OCI-LY3 (cell line): ENCODE measurements at regions not wholly inside any gene's neighbourhood (a gene's known extent, or its start where the extent isn't known, plus 50 kb on each side); places are given as distances from the start of the nearest gene placed in this dataset.

ENCODE experiments used
- H2AFZ ChIP-seq: fragments of 200-600, 300-600 bp; shearing (Covaris generic); 2 replicates; pipeline ENCODE4 v1.6.0; 2014; ENCODE audit warnings: antibody characterized with exemption, low read depth, low read length
- H3K27ac ChIP-seq: fragments of 200-600, 300-600 bp; sonication (generic); 2 replicates; pipeline ENCODE4 v1.5.1; 2014; ENCODE audit warnings: mild to moderate bottlenecking, low read length, moderate library complexity, mixed read lengths
- H3K27me3 ChIP-seq: fragments of 200-600, 300-600 bp; sonication (generic); 2 replicates; pipeline ENCODE4 v1.6.1; 2014; ENCODE audit warnings: low read depth, low read length, mixed read lengths
- H3K36me3 ChIP-seq: fragments of 200-600, 300-600 bp; sonication (generic); replicated peaks from 2 replicates; pipeline ENCODE3; 2014; ENCODE audit warnings: low read depth, low read length, mixed read lengths
- H3K4me1 ChIP-seq: fragments of 300-600, 200-600 bp; sonication (generic); 2 replicates; pipeline ENCODE4 v1.6.1; 2014; ENCODE audit warnings: low read length, mixed read lengths
- H3K4me2 ChIP-seq: fragments of 200-600, 300-600 bp; sonication (generic); 2 replicates; pipeline ENCODE4 v1.6.1; 2014; ENCODE audit warnings: low read length, mixed read lengths
- H3K4me3 ChIP-seq: fragments of 300-600, 200-600 bp; sonication (generic); 2 replicates; pipeline ENCODE4 v1.5.1; 2014; ENCODE audit warnings: antibody characterized with exemption, mild to moderate bottlenecking, low read length, moderate library complexity
- H3K79me2 ChIP-seq: fragments of 300-600, 200-600 bp; shearing (Covaris generic); 2 replicates; pipeline ENCODE4 v1.6.1; 2014; ENCODE audit warnings: mild to moderate bottlenecking, low read length, mixed read lengths
- H3K9ac ChIP-seq: fragments of 300-600, 200-600 bp; shearing (Covaris generic); 2 replicates; pipeline ENCODE4 v1.6.0; 2014; ENCODE audit warnings: mild to moderate bottlenecking, low read length, moderate library complexity
- H3K9me3 ChIP-seq: fragments of 200-600, 300-600 bp; shearing (Covaris generic); 2 replicates; pipeline ENCODE4 v1.6.1; 2014; ENCODE audit warnings: low read length, mixed read lengths; ENCODE audit not compliant: insufficient read depth
- H4K20me1 ChIP-seq: fragments of 200-600, 300-600 bp; sonication (generic); 2 replicates; pipeline ENCODE4 v1.6.1; 2016; ENCODE audit warnings: low read length, mixed read lengths; ENCODE audit not compliant: insufficient read depth
- EZH2phosphoT487 ChIP-seq: fragments of 200-600 bp; shearing (Covaris generic); IDR thresholded peaks from 2 replicates; pipeline ENCODE4 v1.6.1; 2018; ENCODE audit warnings: antibody characterized with exemption, mixed run types, low read depth
- TF ChIP-seq, protein P1 (sequence below): fragments of 200-600, 300-600 bp; sonication (generic); IDR thresholded peaks from 2 replicates; pipeline ENCODE4 v1.5.1; 2014; ENCODE audit warnings: antibody characterized with exemption, low read length, low read depth

DNA sequence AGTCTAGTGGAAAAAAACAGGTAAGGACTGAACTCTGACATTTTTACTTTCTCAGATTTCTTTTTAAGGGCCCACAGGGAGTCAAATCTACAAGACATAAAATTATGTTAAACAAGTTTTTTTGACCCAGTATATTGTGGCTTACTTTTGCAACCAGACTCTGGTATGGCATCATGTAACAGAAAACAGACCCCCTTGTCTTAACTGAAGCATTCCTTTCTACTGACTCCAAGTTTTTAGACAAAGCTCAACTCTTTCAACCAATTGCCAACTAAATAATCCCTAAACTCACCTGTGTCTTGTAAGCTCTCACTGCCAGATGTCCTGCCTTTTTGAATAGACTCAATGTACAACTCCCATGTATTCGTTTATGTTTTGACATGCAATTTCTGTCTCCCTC lies 64.3 kb downstream of the FASLG start:
- no peaks in the 10 kb centered on the region for H3K79me2 ChIP-seq
- H2AFZ ChIP-seq: no peak overlapping the region
- no peak overlapping the region for H3K9ac ChIP-seq
- H3K27ac ChIP-seq: no peak overlapping the region
- no peak overlapping the region for H3K4me3 ChIP-seq
- TF ChIP-seq, protein P1, sequence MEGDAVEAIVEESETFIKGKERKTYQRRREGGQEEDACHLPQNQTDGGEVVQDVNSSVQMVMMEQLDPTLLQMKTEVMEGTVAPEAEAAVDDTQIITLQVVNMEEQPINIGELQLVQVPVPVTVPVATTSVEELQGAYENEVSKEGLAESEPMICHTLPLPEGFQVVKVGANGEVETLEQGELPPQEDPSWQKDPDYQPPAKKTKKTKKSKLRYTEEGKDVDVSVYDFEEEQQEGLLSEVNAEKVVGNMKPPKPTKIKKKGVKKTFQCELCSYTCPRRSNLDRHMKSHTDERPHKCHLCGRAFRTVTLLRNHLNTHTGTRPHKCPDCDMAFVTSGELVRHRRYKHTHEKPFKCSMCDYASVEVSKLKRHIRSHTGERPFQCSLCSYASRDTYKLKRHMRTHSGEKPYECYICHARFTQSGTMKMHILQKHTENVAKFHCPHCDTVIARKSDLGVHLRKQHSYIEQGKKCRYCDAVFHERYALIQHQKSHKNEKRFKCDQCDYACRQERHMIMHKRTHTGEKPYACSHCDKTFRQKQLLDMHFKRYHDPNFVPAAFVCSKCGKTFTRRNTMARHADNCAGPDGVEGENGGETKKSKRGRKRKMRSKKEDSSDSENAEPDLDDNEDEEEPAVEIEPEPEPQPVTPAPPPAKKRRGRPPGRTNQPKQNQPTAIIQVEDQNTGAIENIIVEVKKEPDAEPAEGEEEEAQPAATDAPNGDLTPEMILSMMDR: no peak
- TF ChIP-seq EZH2phosphoT487: no peak
- no peaks in the 10 kb centered on the region for H3K36me3 ChIP-seq
- H3K27me3 ChIP-seq: 0 out of 2 replicates have a peak, but pooled peaks cover 6% of the 10 kb centered on the region
- H4K20me1 ChIP-seq: 0 out of 2 replicates have a peak, but pooled peaks cover 3% of the 10 kb centered on the region
- no peak overlapping the region for H3K4me2 ChIP-seq
- H3K9me3 ChIP-seq: peaks cover 1% of the 10 kb centered on the region; the same call in 1 of the 2 replicates
- peaks cover 40% of the 10 kb centered on the region for H3K4me1 ChIP-seq

DNA sequence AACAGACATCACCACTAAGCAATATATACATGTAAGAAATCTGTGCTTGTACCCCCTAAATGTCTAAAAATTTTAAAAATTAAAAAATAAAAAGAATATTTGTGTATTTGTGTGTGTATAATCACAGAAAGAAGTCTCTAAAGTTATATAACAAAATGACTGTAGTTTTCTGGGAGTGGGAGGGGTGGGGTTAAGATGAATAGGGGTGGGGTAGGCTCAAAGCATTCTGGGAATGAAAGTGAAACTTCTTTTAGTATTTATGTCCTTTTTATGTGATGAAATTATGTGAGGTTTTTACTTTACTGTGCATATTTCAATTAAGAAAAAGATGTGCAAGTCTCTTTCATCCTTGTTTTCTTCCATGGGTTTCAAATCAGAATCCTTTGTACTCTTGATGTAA lies 65.3 kb downstream of the FASLG start:
- TF ChIP-seq, protein P1: no peak
- TF ChIP-seq EZH2phosphoT487: no peak
- Histone ChIP-seq H2AFZ (no peak overlapping the region), H3K4me2 (peak overlapping the region; percentile 87), H3K9me3 (peaks cover 6% of the 10 kb centered on the region; the same call in 1 of the 2 replicates), H3K4me1 (peaks cover 40% of the 10 kb centered on the region), H3K9ac (no peak overlapping the region), H3K27ac (peak overlapping the region; percentile 82), H3K4me3 (peak overlapping the region; percentile 56; the same call in 1 of the 2 replicates), H3K36me3 (no peaks in the 10 kb centered on the region), H4K20me1 (0 out of 2 replicates have a peak, but pooled peaks cover 3% of the 10 kb centered on the region), H3K79me2 (no peaks in the 10 kb centered on the region), H3K27me3 (0 out of 2 replicates have a peak, but pooled peaks cover 6% of the 10 kb centered on the region)

DNA sequence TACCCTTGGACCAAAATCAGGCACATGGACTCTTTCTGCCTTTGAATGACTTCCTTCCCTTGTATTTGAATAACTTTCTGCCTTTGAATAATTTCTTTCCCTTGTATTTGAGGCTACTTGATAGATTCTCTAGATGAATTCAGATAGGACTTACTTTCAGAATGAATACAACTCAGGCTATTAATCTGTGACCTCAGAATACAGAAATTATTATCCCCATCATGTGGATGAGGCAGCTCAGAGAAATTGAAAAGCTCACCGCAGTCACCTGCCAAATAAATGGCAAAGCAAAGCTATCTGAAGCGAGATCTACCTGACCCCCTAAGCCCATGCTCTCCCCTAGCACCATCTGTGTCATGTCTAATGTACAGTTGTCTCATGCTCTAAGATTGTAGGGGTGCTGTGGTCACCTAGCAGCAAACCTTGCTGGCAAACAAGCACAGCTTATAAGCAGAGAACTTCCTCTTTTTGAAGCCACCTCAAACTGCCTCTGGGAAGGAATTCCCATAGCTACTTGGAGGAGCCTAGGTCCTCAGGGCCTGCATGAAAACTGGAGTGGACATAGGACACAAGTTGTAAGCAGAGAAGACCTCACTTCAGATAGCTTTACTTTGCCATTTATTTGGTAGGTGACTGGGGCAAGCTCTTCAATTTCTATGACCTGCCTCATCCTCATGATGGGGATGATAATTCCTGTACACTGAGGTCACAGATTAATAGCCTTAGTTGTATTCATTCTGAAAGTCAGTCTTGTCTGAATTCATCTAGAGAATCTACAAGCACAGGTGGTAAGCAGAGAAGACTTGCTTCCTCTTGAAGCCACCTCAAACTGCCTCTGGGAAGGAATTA lies 66.1 kb downstream of the FASLG start:
- Histone ChIP-seq H3K79me2 (no peaks in the 10 kb centered on the region), H3K9ac (peak overlapping the region; percentile 41; the same call in 1 of the 2 replicates), H2AFZ (no peak overlapping the region), H3K9me3 (peaks cover 11% of the 10 kb centered on the region; the same call in 1 of the 2 replicates), H3K4me3 (peak overlapping the region; percentile 56), H4K20me1 (0 out of 2 replicates have a peak, but pooled peaks cover 3% of the 10 kb centered on the region), H3K27ac (peak overlapping the region; percentile 82), H3K36me3 (no peaks in the 10 kb centered on the region), H3K4me2 (peak overlapping the region; percentile 87), H3K27me3 (0 out of 2 replicates have a peak, but pooled peaks cover 4% of the 10 kb centered on the region), H3K4me1 (peaks cover 37% of the 10 kb centered on the region)
- no peak for TF ChIP-seq EZH2phosphoT487
- TF ChIP-seq, protein P1: no peak

DNA sequence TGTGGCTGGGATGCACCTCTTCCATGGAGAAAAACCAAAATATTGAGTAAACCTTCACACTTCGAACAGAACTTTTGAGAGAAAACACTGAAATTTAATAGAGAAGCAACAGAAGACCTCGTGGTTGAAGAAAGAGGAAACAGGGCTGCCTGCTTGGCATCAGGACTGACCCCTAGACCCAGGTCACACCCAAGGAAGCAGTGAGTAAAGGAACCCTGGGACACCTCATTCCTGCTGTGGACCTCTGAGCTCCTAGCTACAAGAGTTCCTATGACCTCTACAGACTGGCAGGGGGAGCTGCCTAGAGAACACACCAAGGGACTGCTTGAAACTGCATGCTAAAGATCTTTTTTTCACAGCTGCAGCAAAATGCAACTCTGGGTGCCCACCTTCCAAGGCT lies 67.8 kb downstream of the FASLG start:
- no peak overlapping the region for H3K9ac ChIP-seq
- peak overlapping the region; percentile 29; the same call in 1 of the 2 replicates for H3K27ac ChIP-seq
- no peaks in the 10 kb centered on the region for H3K79me2 ChIP-seq
- no peak overlapping the region; the same call in 1 of the 2 replicates for H3K4me3 ChIP-seq
- H3K4me2 ChIP-seq: peak overlapping the region; percentile 87
- no peak for TF ChIP-seq EZH2phosphoT487
- TF ChIP-seq, protein P1: no peak; the same call in 1 of the 2 replicates
- H3K9me3 ChIP-seq: peaks cover 11% of the 10 kb centered on the region; the same call in 1 of the 2 replicates
- H3K27me3 ChIP-seq: no peaks in the 10 kb centered on the region
- peaks cover 37% of the 10 kb centered on the region for H3K4me1 ChIP-seq
- 0 out of 2 replicates have a peak overlapping the region, but pooled peaks have one; percentile 1 for H2AFZ ChIP-seq
- H3K36me3 ChIP-seq: no peaks in the 10 kb centered on the region
- 0 out of 2 replicates have a peak, but pooled peaks cover 3% of the 10 kb centered on the region for H4K20me1 ChIP-seq
